Naive B cell (primary cell): ENCODE measurements at regions not wholly inside any gene's neighbourhood (a gene's known extent, or its start where the extent isn't known, plus 50 kb on each side); places are given as distances from the start of the nearest gene placed in this dataset.

ENCODE experiments used
- ATAC-seq, 2 donors: fragments of 150-1000 bp; cut with Tn5 transposase; 2 replicates each; pipeline ENCODE4 v1.10.0; 2021; ENCODE audit warnings: low read depth in 2 of 2, mild to moderate bottlenecking in 2 of 2, moderate library complexity in 2 of 2
- DNase-seq: peaks from one replicate; pipeline ENCODE4 v3.0.0; 2022
- H3K27ac Mint-ChIP-seq, 6 donors: one replicate each; pipeline ENCODE4 v1.8.0; 2020 to 2022; ENCODE audit warnings: mild to moderate bottlenecking in 6 of 6, mixed read lengths in 6 of 6, moderate library complexity in 5 of 6, inconsistent platforms in 2 of 6
- H3K27me3 Mint-ChIP-seq, 3 donors: one replicate each; pipeline ENCODE4 v1.8.0; 2021 to 2022; ENCODE audit warnings: mixed read lengths in 3 of 3, mild to moderate bottlenecking in 1 of 3
- H3K36me3 Mint-ChIP-seq, 2 donors: one replicate each; pipeline ENCODE4 v1.8.0; 2020 to 2022; ENCODE audit warnings: mixed read lengths in 2 of 2, inconsistent platforms in 1 of 2, mild to moderate bottlenecking in 1 of 2
- H3K4me1 Mint-ChIP-seq, 3 donors: one replicate each; pipeline ENCODE4 v1.8.0; 2020 to 2022; ENCODE audit warnings: mixed read lengths in 3 of 3, inconsistent platforms in 1 of 3, mild to moderate bottlenecking in 1 of 3, moderate library complexity in 1 of 3
- H3K4me3 Mint-ChIP-seq, 8 donors: one replicate each; pipeline ENCODE4 v1.8.0; 2020 to 2022; ENCODE audit warnings: mild to moderate bottlenecking in 8 of 8, mixed read lengths in 8 of 8, moderate library complexity in 8 of 8, inconsistent platforms in 2 of 8
- H3K9me3 Mint-ChIP-seq, 7 donors: one replicate each; pipeline ENCODE4 v1.8.0; 2020 to 2022; ENCODE audit warnings: mixed read lengths in 7 of 7, mild to moderate bottlenecking in 5 of 7, inconsistent platforms in 2 of 7, moderate library complexity in 1 of 7

DNA sequence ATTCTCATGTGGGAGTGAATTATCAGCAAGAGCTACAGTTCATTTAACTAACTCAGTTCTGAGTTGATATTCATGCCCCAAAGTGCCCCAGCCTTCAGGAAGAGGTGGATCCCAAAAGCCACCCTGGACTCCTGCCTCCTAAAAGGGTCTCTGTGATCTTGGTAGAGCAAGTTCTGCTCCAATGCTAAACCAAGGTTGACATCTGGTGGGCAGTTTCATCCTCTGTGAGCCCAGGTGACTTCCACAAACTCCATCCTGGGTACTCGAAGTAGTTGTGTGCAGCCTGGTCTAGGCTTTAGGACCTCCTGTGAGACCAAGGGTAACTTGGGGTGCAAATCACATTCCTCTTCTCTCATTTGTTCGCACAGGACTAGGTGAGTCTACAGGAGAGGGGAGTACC, 816.8 kb downstream of the MTRR start:
- Mint-ChIP-seq H3K9me3 (peaks cover 0 to 2% (median 0%) of the 10 kb centered on the region in 7 donors), H3K4me3 (no peak overlapping the region), H3K27ac (no peak overlapping the region), H3K36me3 (no peaks in the 10 kb centered on the region), H3K4me1 (no peaks in the 10 kb centered on the region), H3K27me3 (no peaks in the 10 kb centered on the region)
- DNase-seq (no peak), ATAC-seq (no peak)

- peaks cover 0 to 2% (median 0%) of the 10 kb centered on the region in 7 donors for H3K9me3 Mint-ChIP-seq
- H3K27ac Mint-ChIP-seq, result no peak overlapping the region
- ATAC-seq (no peak), DNase-seq (no peak)
- H3K27me3 Mint-ChIP-seq, result no peaks in the 10 kb centered on the region
- no peak overlapping the region for H3K4me3 Mint-ChIP-seq
- H3K4me1 Mint-ChIP-seq, result no peaks in the 10 kb centered on the region
- no peaks in the 10 kb centered on the region for H3K36me3 Mint-ChIP-seq
Measured at GRCh38 chr5:8686707-8687106, 817.8 kb downstream of the MTRR start.

- H3K4me3 Mint-ChIP-seq, result no peak overlapping the region
- H3K27me3 Mint-ChIP-seq, result no peaks in the 10 kb centered on the region
- no peaks in the 10 kb centered on the region for H3K36me3 Mint-ChIP-seq
- DNase-seq (no peak), ATAC-seq (no peak)
- peak overlapping the region in 1 of 6 donors; percentile 56 for H3K27ac Mint-ChIP-seq
- H3K9me3 Mint-ChIP-seq, result peaks cover 0 to 2% (median 0%) of the 10 kb centered on the region in 7 donors
- no peaks in the 10 kb centered on the region for H3K4me1 Mint-ChIP-seq
Measured at GRCh38 chr5:8689773-8690172, 820.8 kb downstream of the MTRR start.

DNA sequence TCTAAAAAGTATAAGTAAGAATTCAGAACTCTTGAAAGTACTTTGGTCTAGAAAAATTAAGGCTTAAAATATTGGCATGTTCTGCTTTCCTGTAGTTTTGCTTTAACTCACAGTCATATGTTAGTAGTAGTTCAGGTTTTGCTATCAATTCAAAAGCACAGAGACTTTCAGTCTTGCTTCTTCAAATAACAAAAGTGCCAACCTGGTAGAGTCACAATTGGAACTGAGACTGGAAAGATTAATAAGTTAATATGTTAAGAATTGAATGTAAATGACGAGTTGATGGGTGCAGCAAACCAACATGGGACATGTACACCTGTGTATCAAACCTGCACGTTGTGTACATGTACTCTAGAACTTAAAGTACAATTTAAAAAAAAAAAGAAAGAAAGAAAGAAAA, 822.3 kb downstream of the MTRR start:
- no peaks in the 10 kb centered on the region for H3K36me3 Mint-ChIP-seq
- H3K27me3 Mint-ChIP-seq, result no peaks in the 10 kb centered on the region
- DNase-seq, result no peak
- ATAC-seq, result no peak
- no peak overlapping the region for H3K27ac Mint-ChIP-seq
- H3K4me3 Mint-ChIP-seq, result no peak overlapping the region
- H3K9me3 Mint-ChIP-seq, result peaks cover 0 to 4% (median 0%) of the 10 kb centered on the region in 7 donors
- H3K4me1 Mint-ChIP-seq, result no peaks in the 10 kb centered on the region

GRCh38 chr5:8693341-8693844, 824.4 kb downstream of the MTRR start:
- H3K9me3 Mint-ChIP-seq, result peaks cover 0 to 4% (median 1%) of the 10 kb centered on the region in 7 donors
- DNase-seq (no peak), ATAC-seq (no peak)
- H3K4me1 Mint-ChIP-seq, result no peaks in the 10 kb centered on the region
- H3K4me3 Mint-ChIP-seq, result no peak overlapping the region
- H3K27me3 Mint-ChIP-seq, result no peaks in the 10 kb centered on the region
- no peak overlapping the region for H3K27ac Mint-ChIP-seq
- no peaks in the 10 kb centered on the region for H3K36me3 Mint-ChIP-seq

GRCh38 chr5:8694545-8694944, 825.6 kb downstream of the MTRR start:
- H3K4me1 Mint-ChIP-seq, result no peaks in the 10 kb centered on the region
- no peaks in the 10 kb centered on the region for H3K36me3 Mint-ChIP-seq
- no peaks in the 10 kb centered on the region for H3K27me3 Mint-ChIP-seq
- DNase-seq (no peak), ATAC-seq (no peak)
- H3K27ac Mint-ChIP-seq, result no peak overlapping the region
- no peak overlapping the region for H3K4me3 Mint-ChIP-seq
- peaks cover 0 to 10% (median 4%) of the 10 kb centered on the region in 7 donors for H3K9me3 Mint-ChIP-seq

- ATAC-seq (no peak), DNase-seq (no peak)
- no peaks in the 10 kb centered on the region for H3K27me3 Mint-ChIP-seq
- peaks cover 0 to 10% (median 4%) of the 10 kb centered on the region in 7 donors for H3K9me3 Mint-ChIP-seq
- no peak overlapping the region for H3K4me3 Mint-ChIP-seq
- no peak overlapping the region for H3K27ac Mint-ChIP-seq
- H3K4me1 Mint-ChIP-seq, result no peaks in the 10 kb centered on the region
- no peaks in the 10 kb centered on the region for H3K36me3 Mint-ChIP-seq
Measured at GRCh38 chr5:8695902-8696845, 827.2 kb downstream of the MTRR start.

DNA sequence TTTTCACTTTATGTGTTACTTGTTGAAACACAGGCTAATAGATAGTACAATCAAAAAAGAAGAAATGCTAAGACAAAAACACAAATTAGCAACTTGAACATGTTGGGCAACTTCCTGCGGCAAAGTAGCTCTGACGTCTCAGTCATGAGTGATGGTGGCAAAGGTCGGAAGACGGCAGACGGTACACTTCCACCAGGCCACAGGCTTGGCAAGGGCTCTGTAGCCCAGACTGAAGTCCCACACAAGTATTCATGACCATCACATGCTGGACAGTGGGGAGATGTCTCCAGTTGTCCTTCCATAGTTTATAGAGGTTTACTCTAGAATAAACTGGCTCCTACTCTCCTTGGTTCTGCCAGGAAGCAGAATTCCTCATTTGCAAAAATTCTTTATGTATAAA, 831.3 kb downstream of the MTRR start:
- Mint-ChIP-seq H3K4me3 (no peak overlapping the region), H3K27me3 (no peaks in the 10 kb centered on the region), H3K4me1 (no peaks in the 10 kb centered on the region), H3K27ac (no peak overlapping the region), H3K9me3 (peaks cover 0 to 10% (median 4%) of the 10 kb centered on the region in 7 donors), H3K36me3 (no peaks in the 10 kb centered on the region)
- no peak for DNase-seq
- ATAC-seq, result no peak

- no peak for DNase-seq
- H3K4me1 Mint-ChIP-seq, result no peaks in the 10 kb centered on the region
- H3K36me3 Mint-ChIP-seq, result no peaks in the 10 kb centered on the region
- no peak for ATAC-seq
- no peak overlapping the region for H3K4me3 Mint-ChIP-seq
- no peaks in the 10 kb centered on the region for H3K27me3 Mint-ChIP-seq
- H3K27ac Mint-ChIP-seq, result no peak overlapping the region
- H3K9me3 Mint-ChIP-seq, result peaks cover 0 to 10% (median 3%) of the 10 kb centered on the region in 7 donors
Measured at GRCh38 chr5:8700671-8701070, 831.7 kb downstream of the MTRR start.

- Mint-ChIP-seq H3K4me3 (no peak overlapping the region), H3K27me3 (no peaks in the 10 kb centered on the region), H3K9me3 (peaks cover 0 to 10% (median 3%) of the 10 kb centered on the region in 7 donors), H3K4me1 (no peaks in the 10 kb centered on the region), H3K36me3 (no peaks in the 10 kb centered on the region), H3K27ac (peak overlapping the region in 1 of 6 donors; percentile 11)
- DNase-seq (no peak), ATAC-seq (no peak)
Measured at GRCh38 chr5:8701251-8701650, 832.3 kb downstream of the MTRR start.

DNA sequence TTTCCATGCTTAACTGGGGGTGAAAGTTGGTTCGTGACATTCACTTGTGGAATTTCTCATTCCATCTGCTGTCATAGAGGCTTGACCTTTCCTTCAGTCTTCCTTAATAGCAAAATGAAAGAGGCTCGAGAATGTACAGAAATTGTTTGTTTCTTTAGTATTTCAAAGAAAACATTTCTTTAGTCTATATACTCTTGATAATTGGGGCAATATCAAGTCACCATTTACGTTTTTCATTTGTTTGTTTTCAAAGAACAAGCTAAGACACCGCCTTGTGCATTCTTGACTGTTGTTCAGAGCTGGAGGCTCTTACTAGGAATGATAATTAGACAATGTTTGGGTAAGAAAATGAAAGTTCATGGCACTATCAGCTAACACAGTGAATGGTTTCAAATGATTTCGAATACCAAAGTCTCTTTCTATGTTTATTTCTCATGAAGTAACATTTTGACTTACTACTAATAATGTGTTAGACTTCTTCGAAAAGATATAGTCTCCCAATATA, 835.4 kb downstream of the SEMA5A start:
- H3K36me3 Mint-ChIP-seq, result no peaks in the 10 kb centered on the region
- H3K27ac Mint-ChIP-seq, result no peak overlapping the region
- no peak for DNase-seq
- no peak overlapping the region for H3K4me3 Mint-ChIP-seq
- no peaks in the 10 kb centered on the region for H3K27me3 Mint-ChIP-seq
- ATAC-seq, result no peak
- H3K9me3 Mint-ChIP-seq, result peaks cover 0 to 5% (median 0%) of the 10 kb centered on the region in 7 donors
- no peaks in the 10 kb centered on the region for H3K4me1 Mint-ChIP-seq

DNA sequence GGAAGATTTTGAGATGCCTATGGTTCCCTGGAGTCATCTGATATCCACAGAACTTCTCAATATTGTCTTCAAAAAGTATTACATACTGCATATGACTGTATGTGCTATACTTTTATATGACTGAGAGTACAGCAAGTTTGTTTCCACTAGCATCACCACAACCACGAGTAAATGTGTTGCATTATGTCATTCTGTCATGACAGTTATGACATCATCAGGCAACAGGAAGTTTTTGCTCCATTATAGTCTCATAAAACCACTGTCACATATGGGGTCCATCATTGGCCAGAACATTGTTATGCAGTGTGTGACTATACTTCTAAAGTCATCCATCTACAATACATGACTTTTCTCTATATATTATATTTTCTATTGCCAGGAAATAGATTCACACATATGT, 831.7 kb downstream of the SEMA5A start:
- Mint-ChIP-seq H3K4me1 (no peaks in the 10 kb centered on the region), H3K36me3 (no peaks in the 10 kb centered on the region), H3K27ac (no peak overlapping the region), H3K9me3 (peaks cover 0 to 5% (median 0%) of the 10 kb centered on the region in 7 donors), H3K27me3 (peaks cover 0 to 4% (median 0%) of the 10 kb centered on the region in 3 donors), H3K4me3 (no peak overlapping the region)
- ATAC-seq (no peak), DNase-seq (no peak)

GRCh38 chr5:8714861-8715260, 831.0 kb downstream of the SEMA5A start:
- Mint-ChIP-seq H3K4me3 (no peak overlapping the region), H3K27ac (no peak overlapping the region), H3K9me3 (peaks cover 0 to 5% (median 0%) of the 10 kb centered on the region in 7 donors), H3K4me1 (no peaks in the 10 kb centered on the region), H3K36me3 (no peaks in the 10 kb centered on the region), H3K27me3 (peaks cover 0 to 4% (median 0%) of the 10 kb centered on the region in 3 donors)
- ATAC-seq, result no peak
- DNase-seq, result no peak

DNA sequence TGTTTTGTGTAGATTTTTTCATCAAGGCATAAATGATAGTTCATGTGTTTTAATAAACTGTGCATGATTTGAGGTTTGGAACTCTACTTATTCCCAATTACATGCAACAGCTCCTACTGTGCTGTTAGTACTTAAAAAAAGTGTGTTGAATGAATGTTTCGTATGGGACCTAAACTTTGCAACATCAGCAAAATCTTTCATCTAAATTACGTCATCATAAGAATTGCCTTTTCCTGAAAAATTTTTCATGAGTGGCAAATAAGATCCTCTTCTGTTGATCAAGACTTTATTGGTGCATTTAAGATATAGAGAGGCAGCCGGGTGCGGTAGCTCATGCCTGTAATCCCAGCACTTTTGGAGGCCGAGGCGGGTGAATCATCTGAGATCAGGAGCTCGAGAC, 826.1 kb downstream of the SEMA5A start:
- no peak for DNase-seq
- H3K4me1 Mint-ChIP-seq, result no peaks in the 10 kb centered on the region
- ATAC-seq, result no peak
- no peak overlapping the region for H3K4me3 Mint-ChIP-seq
- no peak overlapping the region for H3K27ac Mint-ChIP-seq
- H3K9me3 Mint-ChIP-seq, result peaks cover 0 to 11% (median 0%) of the 10 kb centered on the region in 7 donors
- H3K36me3 Mint-ChIP-seq, result no peaks in the 10 kb centered on the region
- H3K27me3 Mint-ChIP-seq, result peaks cover 0 to 4% (median 0%) of the 10 kb centered on the region in 3 donors
